ENCODE measurements at regions not wholly inside any gene's neighbourhood (a gene's known extent, or its start where the extent isn't known, plus 50 kb on each side); places are given as distances from the start of the nearest gene placed in this dataset.

DNA sequence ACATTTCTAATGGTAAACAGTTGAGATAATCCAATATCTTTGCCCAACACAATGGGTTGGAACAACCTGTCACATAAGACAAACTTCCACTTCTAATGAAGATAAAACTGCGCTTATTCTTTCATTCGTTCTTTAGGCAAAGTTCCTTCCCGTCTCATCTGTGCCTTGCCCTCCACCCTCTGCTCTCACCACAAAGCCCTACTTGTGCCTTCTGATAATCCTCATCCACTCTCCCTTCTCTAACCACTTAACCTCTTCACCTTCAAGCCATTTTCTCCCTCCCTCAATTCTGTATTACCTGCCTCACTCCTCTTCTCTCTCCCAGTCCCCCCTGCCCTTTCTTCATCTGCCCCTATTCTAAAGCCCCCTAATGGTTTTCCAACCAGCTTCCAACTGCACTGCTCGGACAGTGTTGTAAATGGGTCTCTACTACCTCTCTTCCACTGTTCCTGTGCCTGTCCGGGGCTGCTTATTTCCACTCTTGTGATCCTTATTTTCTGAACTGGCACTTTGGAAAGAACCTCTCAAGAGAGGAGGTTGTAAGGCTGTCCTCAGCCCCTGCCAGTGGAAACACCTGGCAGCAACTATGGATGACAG is 62.9 kb upstream of the MYB start:
- DNase-seq (ENCODE audit: extremely low read depth, insufficient read length) = no peak
- Histone ChIP-seq H3K4me3 (replicated peaks; ENCODE audit: low read depth, low read length) (no peak overlapping the region), H3K27me3 (replicated peaks; ENCODE audit: control insufficient read depth, insufficient read depth, low read length) (no peaks in the 10 kb centered on the region), H3K36me3 (ENCODE audit: control insufficient read depth, insufficient read depth, low read length) (no peaks in the 10 kb centered on the region)
- no peak for TF ChIP-seq CTCF (IDR thresholded peaks at IDR 0.05; ENCODE audit: insufficient read depth, low read length, poor library complexity, severe bottlenecking)

DNA sequence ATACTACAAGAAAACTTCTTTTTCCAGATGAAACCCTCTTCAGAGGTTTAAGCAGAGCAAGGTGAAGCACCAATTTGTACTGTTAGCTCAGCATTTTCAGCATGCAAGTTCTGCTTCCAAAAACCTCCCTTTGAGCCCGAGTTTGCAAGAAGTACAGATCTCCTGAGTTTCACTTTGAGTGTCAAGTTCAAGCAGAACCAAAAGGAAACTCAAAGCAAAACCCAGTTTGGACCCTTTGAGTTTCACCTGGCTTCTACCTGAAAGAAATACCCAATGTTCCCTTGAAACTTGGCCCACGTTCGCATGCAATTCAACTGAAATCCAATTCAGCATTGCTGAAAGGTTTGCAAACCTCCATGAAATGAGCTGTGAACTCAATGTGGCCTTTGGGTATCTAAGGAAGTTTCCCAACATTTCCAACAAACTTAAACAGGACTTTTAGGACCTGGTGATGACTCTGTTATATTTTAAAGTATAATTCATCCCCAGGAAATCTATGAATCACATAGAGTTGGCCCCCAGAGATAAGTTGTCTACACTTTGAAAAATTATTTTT is 62.9 kb upstream of the HBS1L start:
- DNase-seq (ENCODE audit: extremely low read depth, insufficient read length) = peak; percentile 44
- Histone ChIP-seq H3K36me3 (ENCODE audit: control insufficient read depth, insufficient read depth, low read length) (no peaks in the 10 kb centered on the region), H3K27me3 (replicated peaks; ENCODE audit: control insufficient read depth, insufficient read depth, low read length) (no peaks in the 10 kb centered on the region), H3K4me3 (replicated peaks; ENCODE audit: low read depth, low read length) (no peak overlapping the region)
- no peak for TF ChIP-seq CTCF (IDR thresholded peaks at IDR 0.05; ENCODE audit: insufficient read depth, low read length, poor library complexity, severe bottlenecking)

DNA sequence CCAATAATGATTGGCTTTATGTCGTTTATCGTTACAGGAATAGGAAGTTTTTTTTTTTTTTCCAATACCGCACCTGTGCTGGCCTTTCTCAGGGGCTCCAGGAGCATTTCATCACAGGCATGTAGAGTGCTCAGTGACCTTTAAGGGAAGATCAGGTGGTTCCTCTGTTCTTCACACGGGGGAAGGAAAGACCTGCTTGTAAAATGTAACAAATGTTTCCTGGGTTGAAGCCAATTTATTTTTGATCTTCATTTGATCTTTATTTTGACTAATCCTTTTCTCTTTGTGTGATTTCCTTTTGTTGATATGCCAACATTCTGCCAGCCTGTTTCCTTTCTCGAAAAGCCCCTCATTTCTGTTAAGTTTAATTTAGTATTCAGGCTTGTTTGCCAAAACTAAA is 61.9 kb upstream of the HBS1L start:
- H3K36me3 ChIP-seq (ENCODE audit: control insufficient read depth, insufficient read depth, low read length) = no peaks in the 10 kb centered on the region
- DNase-seq (ENCODE audit: extremely low read depth, insufficient read length) = no peak
- no peak for TF ChIP-seq CTCF (IDR thresholded peaks at IDR 0.05; ENCODE audit: insufficient read depth, low read length, poor library complexity, severe bottlenecking)
- H3K27me3 ChIP-seq (replicated peaks; ENCODE audit: control insufficient read depth, insufficient read depth, low read length) = no peaks in the 10 kb centered on the region
- no peak overlapping the region for H3K4me3 ChIP-seq (replicated peaks; ENCODE audit: low read depth, low read length)

GRCh38 chr6:135115834-135116233 is 61.2 kb upstream of the HBS1L start:
- no peak for DNase-seq (ENCODE audit: extremely low read depth, insufficient read length)
- Histone ChIP-seq H3K27me3 (replicated peaks; ENCODE audit: control insufficient read depth, insufficient read depth, low read length) (no peaks in the 10 kb centered on the region), H3K36me3 (ENCODE audit: control insufficient read depth, insufficient read depth, low read length) (no peaks in the 10 kb centered on the region), H3K4me3 (replicated peaks; ENCODE audit: low read depth, low read length) (no peak overlapping the region)
- TF ChIP-seq CTCF (IDR thresholded peaks at IDR 0.05; ENCODE audit: insufficient read depth, low read length, poor library complexity, severe bottlenecking) = no peak

DNA sequence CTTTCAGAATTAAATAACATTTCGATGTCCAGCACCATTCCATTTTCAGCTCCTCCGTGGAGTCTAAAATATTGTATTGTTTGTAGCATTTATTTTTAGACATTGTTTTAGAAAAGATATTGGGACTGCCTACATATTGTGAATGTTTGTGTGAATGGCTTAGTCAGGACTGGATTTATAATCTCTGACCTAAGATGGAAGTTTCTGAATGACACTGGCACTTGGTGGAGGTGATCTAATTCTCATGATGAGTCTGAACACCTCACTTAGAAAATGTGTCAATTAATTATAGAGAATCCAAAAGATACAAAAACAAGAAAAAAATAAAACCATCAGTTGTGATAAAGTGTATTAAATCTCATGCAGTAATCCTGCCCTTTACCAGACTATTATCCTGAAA is 60.8 kb upstream of the HBS1L start:
- DNase-seq (ENCODE audit: extremely low read depth, insufficient read length) = no peak
- Histone ChIP-seq H3K4me3 (replicated peaks; ENCODE audit: low read depth, low read length) (no peak overlapping the region), H3K27me3 (replicated peaks; ENCODE audit: control insufficient read depth, insufficient read depth, low read length) (no peaks in the 10 kb centered on the region), H3K36me3 (ENCODE audit: control insufficient read depth, insufficient read depth, low read length) (no peaks in the 10 kb centered on the region)
- TF ChIP-seq CTCF (IDR thresholded peaks at IDR 0.05; ENCODE audit: insufficient read depth, low read length, poor library complexity, severe bottlenecking) = no peak

Measured in GM06990 (cell line).